Vagina (tissue), 2 donors: ENCODE measurements at regions not wholly inside any gene's neighbourhood (a gene's known extent, or its start where the extent isn't known, plus 50 kb on each side); places are given as distances from the start of the nearest gene placed in this dataset.

ENCODE experiments used
- DNase-seq, 2 donors: peaks; one replicate each; pipeline ENCODE4 v3.0.0-alpha.2; 2017; ENCODE audit errors: extremely low spot score in 2 of 2
- H3K27ac ChIP-seq: fragments of 200-600 bp; sonication (generic); one replicate; pipeline ENCODE4 v1.5.1; 2019
- H3K27me3 ChIP-seq: fragments of 200-600 bp; sonication (generic); one replicate; pipeline ENCODE4 v1.5.1; 2019
- H3K36me3 ChIP-seq, 2 donors: fragments of 200-600 bp; sonication (generic); one replicate each; pipeline ENCODE4 v1.5.1; 2017 to 2019
- H3K4me1 ChIP-seq: fragments of 200-600 bp; sonication (generic); one replicate; pipeline ENCODE4 v1.5.1; 2019
- H3K4me3 ChIP-seq, 2 donors: fragments of 200-600 bp; sonication (generic); 1 replicate in 1 of 2; 2 replicates in 1 of 2; pipeline ENCODE4 v1.5.1; 2016 to 2019
- H3K9me3 ChIP-seq: fragments of 200-600 bp; sonication (generic); one replicate; pipeline ENCODE4 v1.5.1; 2019
- CTCF ChIP-seq, 3 experiments: fragments of 450-650 bp in 2 of 3; fragments of 200-600 bp in 1 of 3; sonication (generic) in 1 of 3; IDR thresholded peaks; one replicate each; pipeline ENCODE4 v1.5.1; 2017 to 2019; ENCODE audit warnings: antibody characterized with exemption in 3 of 3, mild to moderate bottlenecking in 2 of 3, moderate library complexity in 2 of 3
- POLR2A ChIP-seq, 2 donors: fragments of 450-650 bp; IDR thresholded peaks; one replicate each; pipeline ENCODE4 v1.6.1; 2017; ENCODE audit warnings: antibody characterized with exemption in 2 of 2, mild to moderate bottlenecking in 2 of 2, moderate library complexity in 2 of 2
- POLR2AphosphoS5 ChIP-seq, 2 donors: sonication (generic); formaldehyde crosslinking; IDR thresholded peaks; one replicate each; pipeline ENCODE4 v1.9.0; 2017; ENCODE audit warnings: antibody characterized with exemption in 2 of 2, mild to moderate bottlenecking in 2 of 2, low read depth in 1 of 2; ENCODE audit not compliant: insufficient read depth in 1 of 2
- intact Hi-C: fragments of 100-400 bp; cut with DNase I; formaldehyde crosslinking; loops from one replicate; pipeline ENCODE4 v1.15.1; 2023

DNA sequence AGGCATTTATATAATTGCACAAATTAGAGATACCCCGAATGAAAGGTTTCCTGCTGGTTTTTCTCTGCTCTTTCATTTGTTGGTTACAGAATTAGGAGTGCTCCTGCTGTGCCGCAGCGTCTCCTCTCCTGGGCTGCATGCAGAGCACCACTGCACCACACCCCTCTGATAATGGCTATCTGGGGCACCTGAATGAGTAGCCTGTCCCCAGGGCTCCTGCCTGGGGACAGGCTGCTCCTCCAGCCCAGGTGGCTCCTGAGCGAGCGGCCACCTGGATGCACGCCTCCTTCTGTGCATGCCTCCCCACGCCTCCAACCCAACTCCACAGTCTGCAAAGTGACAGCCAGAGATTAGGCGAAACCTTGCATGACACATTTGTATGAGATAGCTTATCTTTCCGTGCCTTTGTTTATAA lies 242.6 kb upstream of the FZD8 start:
- Histone ChIP-seq H3K27me3 (no peaks in the 10 kb centered on the region), H3K4me1 (no peaks in the 10 kb centered on the region), H3K9me3 (no peaks in the 10 kb centered on the region), H3K36me3 (no peaks in the 10 kb centered on the region), H3K27ac (no peak overlapping the region), H3K4me3 (no peak overlapping the region)
- no peak for TF ChIP-seq CTCF (IDR thresholded peaks at IDR 0.05)
- no peak for TF ChIP-seq POLR2A (IDR thresholded peaks at IDR 0.05)
- TF ChIP-seq POLR2AphosphoS5 (IDR thresholded peaks at IDR 0.05; ENCODE audit: insufficient read depth in 1 of 2, low read depth in 1 of 2), result no peak
- DNase-seq, result no peak
- intact Hi-C loops, result no loop called here

GRCh38 chr10:35882422-35883150 lies 240.5 kb upstream of the FZD8 start:
- no peaks in the 10 kb centered on the region for H3K36me3 ChIP-seq
- H3K27me3 ChIP-seq, result no peaks in the 10 kb centered on the region
- intact Hi-C loops, result no loop called here
- no peak overlapping the region for H3K27ac ChIP-seq
- no peak for DNase-seq
- TF ChIP-seq CTCF (IDR thresholded peaks at IDR 0.05) (no peak), POLR2AphosphoS5 (IDR thresholded peaks at IDR 0.05; ENCODE audit: insufficient read depth in 1 of 2, low read depth in 1 of 2) (no peak), POLR2A (IDR thresholded peaks at IDR 0.05) (no peak)
- no peaks in the 10 kb centered on the region for H3K4me1 ChIP-seq
- no peak overlapping the region for H3K4me3 ChIP-seq
- no peaks in the 10 kb centered on the region for H3K9me3 ChIP-seq

- intact Hi-C loops, result no loop called here
- H3K4me1 ChIP-seq, result no peaks in the 10 kb centered on the region
- TF ChIP-seq CTCF (IDR thresholded peaks at IDR 0.05) (no peak), POLR2A (IDR thresholded peaks at IDR 0.05) (no peak), POLR2AphosphoS5 (IDR thresholded peaks at IDR 0.05; ENCODE audit: insufficient read depth in 1 of 2, low read depth in 1 of 2) (no peak)
- H3K27ac ChIP-seq, result no peak overlapping the region
- H3K9me3 ChIP-seq, result no peaks in the 10 kb centered on the region
- no peak overlapping the region for H3K4me3 ChIP-seq
- H3K36me3 ChIP-seq, result no peaks in the 10 kb centered on the region
- H3K27me3 ChIP-seq, result no peaks in the 10 kb centered on the region
- DNase-seq, result no peak
These were observed 239.2 kb upstream of the FZD8 start for GRCh38 chr10:35881320-35881719.

DNA sequence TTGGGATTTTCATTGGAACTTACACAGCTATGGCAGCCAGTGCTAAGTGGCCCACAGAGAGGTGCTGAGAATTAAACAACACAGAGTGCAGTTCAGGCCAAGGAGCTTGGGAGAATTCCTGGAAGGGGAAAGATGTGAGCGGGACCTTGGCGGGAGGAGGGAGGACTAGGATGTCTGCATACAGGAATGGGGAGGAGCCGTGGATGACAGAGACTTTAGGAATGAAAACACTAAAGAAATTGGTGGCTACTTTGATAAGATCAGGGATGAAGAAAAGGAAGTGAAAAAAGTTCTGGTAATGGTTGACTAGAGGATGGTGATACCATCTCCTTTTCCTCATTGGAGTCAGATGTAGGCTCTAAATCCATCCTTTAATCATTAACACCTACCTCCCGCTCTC lies 234.2 kb upstream of the FZD8 start:
- Histone ChIP-seq H3K9me3 (no peaks in the 10 kb centered on the region), H3K27ac (no peak overlapping the region), H3K4me3 (no peak overlapping the region), H3K4me1 (no peaks in the 10 kb centered on the region), H3K36me3 (no peaks in the 10 kb centered on the region), H3K27me3 (no peaks in the 10 kb centered on the region)
- intact Hi-C loops, result no loop called here
- DNase-seq, result no peak
- no peak for TF ChIP-seq POLR2AphosphoS5 (IDR thresholded peaks at IDR 0.05; ENCODE audit: insufficient read depth in 1 of 2, low read depth in 1 of 2)
- no peak for TF ChIP-seq POLR2A (IDR thresholded peaks at IDR 0.05)
- TF ChIP-seq CTCF (IDR thresholded peaks at IDR 0.05), result no peak

DNA sequence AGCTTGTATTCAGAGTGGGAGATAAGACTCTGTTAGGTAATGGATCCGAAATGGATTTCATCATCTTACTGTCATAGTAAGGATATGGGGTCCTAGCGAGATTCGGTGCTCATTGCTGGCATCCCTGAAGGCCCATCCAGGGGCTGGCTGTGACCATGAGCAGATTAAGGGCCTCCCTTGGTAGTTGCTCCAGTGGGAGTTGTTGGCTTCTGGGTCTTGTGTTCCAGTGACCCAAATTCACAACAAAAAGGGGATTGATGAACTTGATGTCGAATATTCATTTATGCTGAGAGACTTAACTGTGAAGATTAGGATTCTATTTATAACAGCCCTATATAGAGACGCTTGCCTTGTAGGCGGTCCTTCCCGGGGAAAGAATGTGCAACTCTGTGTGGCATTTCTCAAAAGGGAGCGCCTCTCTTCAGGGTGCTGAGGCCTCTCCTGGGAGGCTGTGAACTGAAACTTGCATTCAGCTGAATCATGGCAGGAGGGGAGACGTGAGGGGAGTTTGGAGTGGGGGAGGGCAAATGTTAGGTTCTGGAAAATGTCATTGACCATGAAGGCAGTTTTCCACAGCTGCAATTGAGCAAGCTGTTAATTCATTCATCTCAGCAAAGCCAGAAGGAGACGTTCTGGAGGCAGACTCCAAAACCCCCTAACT lies 233.1 kb upstream of the FZD8 start:
- intact Hi-C loops, result no loop called here
- no peaks in the 10 kb centered on the region for H3K4me1 ChIP-seq
- H3K9me3 ChIP-seq, result no peaks in the 10 kb centered on the region
- H3K27ac ChIP-seq, result no peak overlapping the region
- no peak for DNase-seq
- no peak overlapping the region for H3K4me3 ChIP-seq
- no peaks in the 10 kb centered on the region for H3K27me3 ChIP-seq
- no peak for TF ChIP-seq POLR2A (IDR thresholded peaks at IDR 0.05)
- TF ChIP-seq POLR2AphosphoS5 (IDR thresholded peaks at IDR 0.05; ENCODE audit: insufficient read depth in 1 of 2, low read depth in 1 of 2), result no peak
- no peaks in the 10 kb centered on the region for H3K36me3 ChIP-seq
